NCI-H345 treated with DMSO at 0.1 percent for 48 hours (cell line): ENCODE measurements at regions not wholly inside any gene's neighbourhood (a gene's known extent, or its start where the extent isn't known, plus 50 kb on each side); places are given as distances from the start of the nearest gene placed in this dataset.
A peak's percentile ranks its signal among the peaks of the same experiment; 100 is the strongest.

ENCODE experiments used
- DNase-seq: peaks from one replicate; lab custom pipeline; 2025; ENCODE audit not compliant: unreplicated experiment; lab: John Stamatoyannopoulos, UW

DNA sequence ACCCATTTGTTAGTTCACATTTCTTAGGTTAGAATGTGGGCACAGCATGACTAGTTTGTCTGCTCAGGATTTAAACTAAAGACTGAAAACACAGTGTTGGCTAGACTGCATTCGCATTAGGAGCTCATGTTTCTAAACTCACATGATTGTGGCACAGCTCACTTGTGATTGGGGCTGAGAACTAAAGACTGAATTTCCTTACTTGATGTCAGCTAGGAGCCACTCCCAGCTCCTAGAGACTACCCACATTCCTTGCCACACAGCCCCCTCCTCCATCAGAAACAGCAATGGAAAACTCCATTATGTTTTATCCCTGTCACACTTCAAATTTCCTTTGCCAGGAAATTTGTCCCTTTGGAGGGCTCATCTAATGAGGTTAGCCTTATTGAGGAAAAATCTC lies 170.2 kb upstream of the NUDT6 start:
- DNase-seq: no peak

DNA sequence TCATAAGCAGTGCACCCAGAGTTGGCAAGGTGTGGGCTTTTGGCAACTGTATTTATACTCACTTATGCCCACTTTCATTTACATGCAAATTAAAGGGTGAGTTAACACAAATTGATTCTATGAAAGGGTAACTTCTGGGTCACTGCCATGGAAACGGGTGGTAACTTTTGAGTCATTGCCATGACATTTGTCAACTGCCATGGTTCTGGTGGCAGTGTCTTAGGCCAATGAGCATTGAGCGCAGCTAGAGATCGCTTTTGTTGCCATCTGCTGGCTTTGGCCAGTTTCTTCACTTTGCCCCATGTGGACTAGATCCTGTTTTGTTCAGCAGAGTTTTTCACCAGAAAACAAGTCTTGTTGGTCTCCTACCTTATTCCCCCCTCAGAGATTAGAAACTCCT lies 170.8 kb upstream of the NUDT6 start:
- no peak for DNase-seq

DNA sequence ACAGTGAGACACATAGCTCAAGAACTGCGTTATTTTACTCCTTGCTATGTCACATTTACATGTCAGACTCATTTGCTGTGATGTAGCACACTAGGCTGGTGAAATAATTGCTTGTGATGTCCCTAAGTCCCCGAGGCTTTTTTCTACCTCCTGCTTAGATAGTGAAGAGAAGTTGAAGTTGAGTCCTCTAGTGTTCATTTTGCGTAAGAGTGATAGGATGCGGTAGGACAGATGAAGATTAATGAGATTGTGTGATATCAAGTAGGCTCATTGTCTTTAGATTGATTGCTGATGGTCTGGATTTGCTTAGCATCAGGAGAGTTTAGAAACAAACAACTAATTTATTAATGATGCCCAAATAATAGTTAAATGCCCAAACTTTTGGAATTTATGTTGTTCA lies 173.6 kb upstream of the NUDT6 start:
- no peak for DNase-seq

DNA sequence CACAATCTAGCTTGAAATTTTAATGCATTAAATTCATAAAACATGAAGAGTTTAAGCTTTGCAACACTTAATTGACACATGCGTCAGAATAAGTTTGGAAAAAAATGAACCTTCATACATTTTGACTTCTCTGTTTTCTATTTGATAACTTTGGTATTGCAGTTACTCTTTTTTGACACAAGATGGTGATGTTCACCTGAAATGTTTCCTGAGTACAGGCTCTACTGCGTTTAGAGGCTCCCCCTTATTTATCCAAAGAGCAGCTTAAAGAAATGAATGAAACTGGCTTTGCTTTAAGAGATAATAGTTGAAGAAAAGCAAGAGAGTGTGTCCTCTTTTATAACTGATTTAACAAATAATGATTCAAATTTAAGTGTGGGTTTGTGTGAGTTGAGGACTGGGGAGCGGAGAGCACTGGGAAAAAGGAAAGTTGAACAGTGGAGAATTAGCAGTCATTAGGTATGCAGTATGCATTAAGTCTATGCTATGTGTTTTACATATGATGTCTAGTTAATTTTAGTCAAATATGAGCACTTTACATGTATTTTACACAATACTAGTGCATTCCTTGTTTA lies 180.6 kb upstream of the NUDT6 start:
- peak; percentile 13 for DNase-seq

DNA sequence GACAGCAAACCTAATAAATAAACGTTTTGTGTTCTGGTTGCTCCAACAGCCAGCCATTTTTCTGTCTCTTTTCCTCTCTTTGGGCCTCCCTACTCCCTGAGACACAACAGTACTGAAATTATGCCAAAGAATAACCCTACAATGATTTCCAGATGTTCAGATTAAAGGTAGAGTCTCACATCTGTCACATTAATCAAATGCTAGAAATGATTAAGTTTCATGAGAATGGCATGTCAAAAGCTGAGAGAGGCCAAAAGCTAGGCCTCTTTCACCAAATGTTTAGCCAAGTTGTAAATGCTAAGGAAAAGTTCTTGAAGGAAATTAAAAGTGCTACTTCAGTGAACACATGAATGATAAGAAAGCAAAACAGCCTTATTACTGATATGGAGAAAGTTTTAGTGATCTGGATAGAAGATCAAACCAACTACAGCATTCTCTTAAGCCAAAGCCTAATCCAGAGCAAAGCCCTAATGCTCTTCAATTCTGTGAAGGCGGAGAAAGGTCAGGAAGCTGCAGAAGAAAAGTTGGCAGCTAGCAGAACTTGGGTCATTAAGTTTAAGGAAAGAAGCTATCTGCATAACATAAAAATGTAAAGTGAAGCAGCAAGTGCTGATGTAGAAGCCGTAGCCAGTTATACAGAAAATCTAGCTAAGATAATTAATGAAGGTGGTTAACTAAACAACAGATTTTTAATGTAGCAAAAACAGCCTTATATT lies 182.1 kb upstream of the NUDT6 start:
- no peak for DNase-seq

DNA sequence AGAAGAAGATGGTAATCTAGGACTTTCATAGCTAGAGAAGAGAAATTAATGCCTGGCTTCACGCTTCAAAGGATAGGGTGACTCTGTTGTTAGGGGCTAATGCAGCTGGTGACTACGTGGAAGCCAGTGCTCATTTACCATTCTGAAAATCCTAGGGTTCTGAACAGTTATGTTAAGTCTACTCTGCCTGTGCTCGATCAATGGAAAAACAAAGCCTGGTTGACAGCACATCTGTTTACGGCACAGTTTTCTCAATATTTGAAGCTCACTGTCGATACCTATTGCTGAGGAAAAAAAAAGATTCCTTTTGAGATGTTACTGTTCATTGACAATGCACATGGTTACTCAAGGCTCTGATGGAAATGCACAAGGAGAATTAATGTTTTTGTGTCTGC lies 182.6 kb upstream of the NUDT6 start:
- DNase-seq: no peak

DNA sequence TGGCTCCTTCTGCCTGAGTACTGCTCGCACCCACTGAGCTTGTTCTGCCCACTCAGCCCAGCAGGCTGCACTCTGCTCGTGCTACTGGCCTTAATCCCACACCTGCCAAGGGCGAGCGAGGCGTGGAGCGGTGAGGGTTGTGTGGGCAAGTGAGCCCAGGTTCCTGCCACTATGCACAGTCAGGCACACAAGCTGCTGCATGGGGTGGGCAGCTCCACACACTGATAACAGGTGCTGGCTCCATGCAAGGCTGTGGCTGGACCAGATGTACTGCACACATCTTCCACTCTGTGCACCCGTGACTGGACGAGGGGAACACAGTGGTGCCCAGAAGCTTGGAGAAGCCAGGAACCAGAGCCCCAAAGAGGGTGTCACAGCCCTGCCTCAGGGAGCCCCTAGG lies 184.3 kb upstream of the NUDT6 start:
- no peak for DNase-seq

DNA sequence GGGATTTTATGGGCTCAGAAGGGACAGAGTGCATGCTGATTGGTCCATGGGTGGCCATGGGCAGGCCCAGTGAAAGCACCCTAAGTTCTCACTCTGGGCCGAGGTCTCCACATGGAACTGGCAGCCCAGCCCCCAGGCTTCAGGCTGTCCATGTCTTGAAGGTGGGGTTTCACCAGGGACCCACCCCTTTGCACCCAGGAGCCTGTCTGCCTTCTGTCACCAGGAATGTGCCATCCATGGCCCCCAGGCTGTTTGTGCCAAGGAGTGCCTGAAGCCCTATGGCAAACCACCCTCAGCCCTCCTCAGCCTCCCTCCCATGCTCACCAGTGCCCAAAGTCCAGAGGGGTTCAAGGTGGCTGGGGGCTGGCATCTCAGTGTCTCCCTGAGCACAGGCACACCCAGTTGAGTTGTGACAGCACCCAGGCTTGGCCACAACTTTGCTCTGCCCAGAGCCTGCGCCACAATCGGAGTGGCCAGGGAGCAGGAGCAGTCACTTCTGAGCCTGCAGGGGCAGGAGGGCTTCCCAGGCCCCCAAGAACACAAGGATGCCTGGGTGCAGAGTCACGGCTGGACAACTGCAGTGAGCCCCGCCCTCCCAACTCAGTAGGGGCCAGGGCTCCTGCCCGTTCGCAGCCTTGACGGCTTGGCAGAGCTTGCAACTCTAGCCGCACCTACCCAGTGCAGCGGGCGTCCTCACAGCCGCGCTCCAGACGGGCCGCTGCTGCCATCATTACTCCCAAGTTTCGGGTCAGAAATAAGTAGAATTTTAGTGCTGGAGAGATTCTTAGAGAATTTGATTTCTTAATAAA lies 185.3 kb upstream of the NUDT6 start:
- no peak for DNase-seq

DNA sequence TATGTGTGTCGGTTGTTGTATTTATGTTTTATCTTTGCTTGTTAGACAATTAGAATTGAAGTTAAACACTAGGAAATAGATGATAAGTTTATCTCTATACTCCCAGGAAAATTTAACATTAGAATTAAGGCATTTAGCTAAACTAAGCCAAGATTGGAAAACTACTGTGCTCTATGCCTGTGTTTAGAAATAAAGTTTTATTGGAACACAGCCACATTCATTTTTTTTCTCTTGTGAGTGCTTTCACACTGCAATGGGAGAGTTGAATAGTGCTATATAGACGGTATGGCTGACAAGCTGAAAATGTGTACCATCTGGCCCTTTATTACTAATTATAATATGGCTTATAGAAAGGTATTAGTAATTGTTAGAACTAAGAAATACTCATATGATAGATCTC lies 186.7 kb upstream of the NUDT6 start:
- DNase-seq: no peak

DNA sequence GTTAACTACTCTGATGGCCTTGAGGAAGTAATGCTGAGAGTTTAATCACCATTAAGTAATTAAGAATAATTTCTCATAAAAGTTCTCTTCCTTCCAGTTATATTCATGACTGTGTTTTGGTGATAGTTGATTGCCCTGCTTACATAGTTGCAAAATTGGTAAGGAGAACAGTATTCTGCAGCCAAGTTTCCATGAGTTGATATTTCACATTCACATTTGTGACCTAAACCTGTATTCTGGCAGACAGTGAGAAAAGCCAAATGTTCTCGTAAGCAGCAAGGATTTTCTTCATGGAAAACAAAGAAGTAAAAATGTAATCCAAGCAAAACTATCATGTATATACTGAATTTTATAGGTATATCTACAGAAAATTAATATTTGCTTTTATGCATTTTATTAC lies 187.8 kb upstream of the NUDT6 start:
- DNase-seq: no peak

DNA sequence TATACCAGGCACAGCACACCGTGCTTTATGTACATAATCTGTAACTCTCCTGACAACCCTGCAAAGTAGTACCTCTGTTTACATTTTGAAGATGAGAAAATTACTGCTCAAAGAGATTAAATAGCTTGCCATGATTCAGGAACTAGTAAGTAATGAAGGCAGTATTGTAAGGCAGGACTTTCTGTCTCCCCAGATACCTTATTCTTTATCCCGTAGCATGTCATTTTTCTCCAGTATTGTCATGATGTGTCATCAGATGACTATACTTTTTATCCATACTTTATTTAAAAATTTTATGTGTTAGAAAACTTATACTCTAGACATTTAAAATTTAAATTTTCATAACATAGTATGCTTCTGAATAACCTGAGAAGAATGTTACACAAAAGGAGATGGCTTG lies 188.3 kb upstream of the NUDT6 start:
- DNase-seq: no peak

DNA sequence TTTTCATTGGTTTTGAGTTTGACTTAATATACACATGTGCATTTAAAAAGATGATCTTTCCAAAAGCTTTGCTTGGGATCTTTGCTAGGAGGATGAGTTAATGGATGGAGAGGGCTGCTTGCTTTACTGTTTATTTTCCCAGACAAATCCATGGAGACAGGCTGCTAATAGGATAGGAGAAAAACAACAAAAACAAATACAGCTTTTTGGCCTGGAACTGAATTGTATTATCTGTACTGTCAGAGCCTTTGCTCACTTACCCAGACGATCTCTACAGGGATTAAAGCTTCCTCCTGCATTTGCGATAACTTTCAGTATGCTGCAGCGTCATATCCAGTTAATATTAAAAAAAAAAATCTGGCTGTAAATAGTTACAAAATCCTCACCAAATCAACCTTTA lies 190.8 kb upstream of the NUDT6 start:
- no peak for DNase-seq

DNA sequence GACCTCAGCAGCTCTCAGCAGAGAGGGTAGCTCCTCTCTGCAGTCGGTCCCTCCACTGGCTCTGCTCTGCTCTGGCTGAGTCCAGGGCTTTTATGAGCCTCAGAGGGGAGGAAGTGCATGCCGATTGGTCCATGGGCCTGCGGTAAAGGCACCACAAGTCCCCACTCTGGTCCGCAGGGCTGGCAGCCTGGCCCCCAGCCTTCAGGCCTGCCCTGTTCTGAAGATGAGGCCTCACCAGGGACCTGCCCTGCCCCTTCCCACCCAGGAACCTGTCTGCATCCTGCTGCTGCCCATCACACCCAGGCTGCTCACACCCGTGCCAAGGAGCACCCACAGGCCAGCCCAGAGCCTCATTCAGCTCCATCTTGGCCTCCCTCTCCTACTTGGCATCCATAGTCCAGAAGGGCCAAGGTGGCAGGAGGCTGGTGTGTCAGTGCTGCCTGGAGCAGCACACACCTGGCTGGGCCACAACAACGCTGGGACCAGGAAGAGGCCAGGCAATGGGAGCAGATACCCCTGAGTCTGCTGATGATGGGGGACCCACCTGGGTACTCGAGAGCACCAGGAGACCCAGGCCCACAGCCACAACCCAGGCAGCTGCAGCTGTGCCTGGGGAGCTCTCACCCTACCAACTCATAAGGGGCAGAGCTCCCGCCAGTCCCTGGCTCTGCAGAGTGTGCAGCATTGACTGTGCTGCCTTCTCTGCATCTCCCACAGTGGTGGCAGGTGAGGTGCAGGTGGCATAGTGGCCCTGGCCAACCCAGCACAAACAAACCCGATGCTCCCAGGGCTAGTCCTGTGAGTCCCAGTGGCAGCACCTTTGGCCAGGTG lies 191.9 kb upstream of the NUDT6 start:
- no peak for DNase-seq

DNA sequence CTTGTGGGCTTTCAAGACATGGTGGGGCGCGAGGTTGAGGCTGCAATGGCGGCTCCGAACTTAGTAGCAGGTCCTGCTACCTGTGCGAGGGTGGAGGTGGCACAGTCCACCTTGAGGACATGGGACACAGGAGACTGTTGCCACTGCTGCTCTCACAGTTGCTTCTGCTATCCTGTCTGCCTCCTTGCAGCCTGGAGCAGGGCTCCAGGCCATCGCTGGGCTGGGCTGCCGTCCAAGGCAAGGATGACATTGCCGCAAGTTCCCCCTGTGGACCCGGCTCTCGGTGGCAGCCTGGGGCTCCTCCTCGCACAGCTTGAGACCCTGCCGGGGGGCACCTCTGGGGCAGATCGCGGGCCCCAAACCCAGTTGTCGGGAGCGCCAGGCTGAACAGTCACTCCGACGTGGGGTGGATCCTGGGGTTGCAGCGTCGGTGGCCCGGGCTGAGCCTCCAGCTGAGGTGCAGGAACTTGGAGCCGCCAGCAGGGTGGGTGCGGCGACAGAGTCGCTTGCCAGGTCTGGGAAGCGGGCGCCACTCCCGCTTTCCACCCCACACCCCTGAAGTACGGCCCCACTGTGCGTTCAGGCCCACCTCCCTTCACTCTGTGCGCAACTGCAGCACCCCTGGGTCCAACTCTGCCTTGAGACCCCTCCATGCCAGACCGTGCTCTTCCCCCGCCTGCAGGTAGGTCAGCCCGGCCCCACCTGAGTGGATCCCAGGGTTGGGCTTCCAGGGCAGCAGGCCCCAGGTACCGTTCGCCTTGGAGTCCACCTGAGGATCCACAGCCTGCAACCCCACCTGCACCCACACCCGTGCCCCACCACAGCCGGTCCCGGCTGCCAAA lies 192.7 kb upstream of the NUDT6 start:
- DNase-seq: no peak

DNA sequence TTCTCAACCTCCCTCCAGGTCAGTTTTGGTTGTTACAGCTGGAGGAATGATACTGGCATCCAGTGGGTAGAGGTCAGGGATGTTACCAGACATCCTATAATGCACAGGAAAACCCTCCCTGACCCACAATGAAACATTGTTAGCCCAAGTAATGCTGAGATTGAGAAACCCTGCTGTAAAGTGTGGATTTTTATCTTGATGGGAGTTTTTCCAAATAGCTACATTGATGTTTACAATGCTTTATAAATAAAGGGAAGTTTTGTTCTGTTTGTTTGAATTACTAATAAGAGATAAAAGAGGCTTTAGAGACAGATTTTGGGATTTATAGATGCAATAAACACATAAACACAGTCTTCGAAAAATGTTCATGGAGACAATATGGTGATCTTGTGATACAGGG lies 194.0 kb upstream of the NUDT6 start:
- no peak for DNase-seq

DNA sequence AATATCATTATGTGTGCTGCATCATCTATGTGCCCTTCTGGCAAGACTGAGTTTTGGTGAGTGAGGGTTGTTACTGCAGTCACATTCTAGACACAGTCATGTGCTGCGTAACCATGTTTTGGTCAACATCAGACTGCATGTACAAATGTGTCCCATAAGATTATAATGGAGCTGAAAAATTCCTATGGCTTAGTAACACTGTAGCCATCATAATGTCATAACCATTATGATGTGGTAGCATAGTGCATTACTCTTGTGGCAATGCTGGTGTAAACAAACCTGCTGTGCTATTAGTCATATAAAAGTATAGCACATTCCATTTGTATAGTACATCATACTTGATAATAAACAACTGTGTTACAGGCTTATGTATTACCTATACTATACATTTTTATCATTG lies 198.1 kb upstream of the NUDT6 start:
- DNase-seq: no peak

DNA sequence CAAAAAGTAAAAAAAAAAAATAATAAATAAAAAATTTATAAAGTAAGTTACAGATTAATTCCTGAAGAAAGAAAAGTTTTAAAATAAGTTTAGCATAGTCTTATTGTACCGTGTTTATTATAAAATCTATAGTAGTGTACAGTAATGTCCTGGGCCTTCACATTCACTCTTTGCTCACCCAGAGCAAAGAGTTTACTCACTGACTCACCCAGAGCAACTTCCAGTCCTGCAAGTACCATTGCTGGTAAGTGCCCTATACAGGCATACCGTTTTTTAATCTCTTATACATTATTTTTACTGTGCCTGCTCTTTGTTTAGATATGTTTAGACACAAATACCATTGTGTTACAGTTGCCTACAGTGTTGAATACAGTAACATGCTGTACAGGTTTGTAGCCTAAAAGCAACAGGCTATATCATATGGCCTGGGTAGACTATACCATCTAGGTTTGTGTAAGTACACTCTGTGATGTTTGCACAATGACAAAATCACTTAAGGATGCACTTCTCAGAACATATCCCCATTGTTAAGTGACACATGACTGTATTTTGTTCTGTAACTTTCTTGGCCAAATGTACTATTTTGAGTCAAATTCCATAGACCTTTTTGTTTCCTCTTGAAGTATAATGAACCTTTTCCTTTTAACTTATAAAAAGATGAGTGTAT lies 199.0 kb upstream of the NUDT6 start:
- DNase-seq: no peak

DNA sequence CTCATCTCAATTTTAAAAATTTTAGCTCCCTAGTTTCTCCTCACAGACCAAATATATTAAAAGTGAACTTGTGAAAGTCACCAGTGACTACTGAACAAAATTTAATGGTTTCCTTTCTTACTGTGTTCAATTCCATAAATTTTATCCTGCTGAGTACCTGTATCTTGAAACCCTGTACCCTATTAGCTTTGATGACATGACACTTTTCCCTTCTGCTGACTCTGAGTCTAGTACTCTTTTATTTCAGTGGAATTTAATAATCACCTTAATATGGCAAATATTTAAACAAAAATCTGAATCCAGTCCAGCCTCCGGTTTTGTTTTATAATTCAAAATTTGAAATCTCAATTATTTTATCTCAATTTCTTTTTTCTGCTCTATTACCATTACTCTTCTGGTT lies 203.1 kb upstream of the NUDT6 start:
- DNase-seq: no peak

DNA sequence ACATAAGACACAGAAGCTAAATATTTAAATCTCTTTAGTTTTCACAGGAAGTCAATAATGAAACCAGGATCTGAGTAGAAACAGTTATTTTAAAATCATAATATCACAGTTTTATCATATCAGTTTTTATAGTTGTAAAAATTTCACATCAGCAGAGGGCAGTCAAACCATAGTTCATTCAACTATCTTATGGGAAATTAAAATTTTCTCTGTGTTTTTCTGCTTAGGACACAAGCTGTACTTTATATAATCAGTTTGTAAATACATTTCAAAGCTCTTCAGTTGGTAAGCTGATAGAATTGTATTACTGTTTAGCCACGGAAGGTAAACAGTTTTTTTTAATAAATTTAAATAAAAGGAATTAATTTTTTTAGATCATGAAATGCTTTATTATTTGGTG lies 204.8 kb upstream of the NUDT6 start:
- DNase-seq: no peak

DNA sequence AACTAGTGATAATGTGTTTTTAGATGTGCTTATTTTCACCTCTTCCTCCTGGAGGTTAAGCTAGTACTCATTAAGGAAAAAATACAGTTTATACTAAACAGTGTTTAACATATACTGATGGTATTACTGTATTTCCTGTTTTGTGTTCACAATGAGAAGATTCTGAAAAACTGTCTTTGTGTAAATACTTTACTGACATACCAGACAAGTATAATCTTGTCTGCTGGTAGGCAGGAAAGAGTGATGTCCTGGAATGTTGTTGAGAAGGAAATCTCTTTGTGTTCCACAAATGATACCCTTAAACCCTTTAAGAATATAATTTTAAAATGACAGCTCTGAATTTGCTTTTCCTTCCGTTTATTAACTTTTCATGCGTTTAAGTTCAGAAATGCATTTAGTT lies 205.5 kb upstream of the NUDT6 start:
- no peak for DNase-seq
